NCI-H748 (cell line): ENCODE measurements at regions not wholly inside any gene's neighbourhood (a gene's known extent, or its start where the extent isn't known, plus 50 kb on each side); places are given as distances from the start of the nearest gene placed in this dataset.

ENCODE experiments used
- DNase-seq: peaks from one replicate; lab custom pipeline; 2025; ENCODE audit not compliant: unreplicated experiment; lab: John Stamatoyannopoulos, UW

GRCh38 chr4:136183513-136183912, 1348.8 kb downstream of the PCDH18 start:
- DNase-seq, result no peak

GRCh38 chr4:136156947-136157346, 1375.3 kb downstream of the PCDH18 start:
- DNase-seq, result no peak

- DNase-seq, result no peak
Measured at GRCh38 chr4:136150046-136150445, 1382.2 kb downstream of the PCDH18 start.

GRCh38 chr4:136136601-136137000, 1395.7 kb downstream of the PCDH18 start:
- DNase-seq, result no peak

- DNase-seq, result no peak
Measured at GRCh38 chr4:136124251-136124745, 1408.0 kb downstream of the PCDH18 start.

- DNase-seq, result peak; percentile 11
Measured at GRCh38 chr4:136121426-136121825, 1410.9 kb downstream of the PCDH18 start.

GRCh38 chr4:136113921-136114320, 1418.4 kb downstream of the PCDH18 start:
- DNase-seq, result peak; percentile 16

- DNase-seq, result no peak
Measured at GRCh38 chr4:136112116-136112515, 1420.2 kb downstream of the PCDH18 start.

GRCh38 chr4:136106753-136107152, 1425.5 kb downstream of the PCDH18 start:
- no peak for DNase-seq

- no peak for DNase-seq
Measured at GRCh38 chr4:136103616-136104015, 1428.7 kb downstream of the PCDH18 start.

GRCh38 chr4:136097676-136098075, 1434.6 kb downstream of the PCDH18 start:
- no peak for DNase-seq

GRCh38 chr4:136088211-136088867, 1444.0 kb downstream of the PCDH18 start:
- no peak for DNase-seq

- DNase-seq, result no peak
Measured at GRCh38 chr4:136078976-136079375, 1453.3 kb downstream of the PCDH18 start.

- no peak for DNase-seq
Measured at GRCh38 chr4:136056748-136057147, 1475.5 kb downstream of the PCDH18 start.

GRCh38 chr4:136055360-136055759, 1476.9 kb downstream of the PCDH18 start:
- DNase-seq, result no peak

GRCh38 chr4:136036744-136037143, 1495.5 kb downstream of the PCDH18 start:
- DNase-seq, result no peak

- peak; percentile 8 for DNase-seq
Measured at GRCh38 chr4:136032391-136032790, 1499.9 kb downstream of the PCDH18 start.

GRCh38 chr4:136025540-136025939, 1506.8 kb downstream of the PCDH18 start:
- DNase-seq, result no peak

GRCh38 chr4:136017556-136017955, 1514.7 kb downstream of the PCDH18 start:
- DNase-seq, result no peak

GRCh38 chr4:136012220-136012619, 1520.1 kb downstream of the PCDH18 start:
- no peak for DNase-seq

GRCh38 chr4:136009258-136009832, 1522.9 kb downstream of the PCDH18 start:
- DNase-seq, result no peak

- DNase-seq, result no peak
Measured at GRCh38 chr4:136007991-136008390, 1524.3 kb downstream of the PCDH18 start.

- no peak for DNase-seq
Measured at GRCh38 chr4:136002316-136002715, 1530.0 kb downstream of the PCDH18 start.
